ENCODE measurements at regions not wholly inside any gene's neighbourhood (a gene's known extent, or its start where the extent isn't known, plus 50 kb on each side); places are given as distances from the start of the nearest gene placed in this dataset.

DNA sequence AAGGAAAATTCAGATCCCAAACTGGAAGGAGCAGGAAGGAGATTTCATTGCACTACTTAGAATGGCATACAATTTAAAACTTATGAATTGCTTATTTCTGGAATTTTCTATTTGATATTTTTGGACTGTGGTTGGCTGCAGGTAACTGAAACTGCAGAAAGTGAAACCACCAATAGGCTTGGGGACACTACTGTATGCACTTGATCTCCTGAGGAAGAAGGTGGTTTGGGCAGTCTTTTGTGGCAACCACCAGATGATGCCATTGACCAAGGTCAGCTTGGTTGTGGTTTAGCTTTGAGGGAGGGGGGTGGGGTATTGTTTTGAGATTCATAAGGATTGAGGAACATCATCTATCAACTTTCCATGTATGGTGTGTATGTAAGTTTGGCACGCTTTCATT, 209.5 kb upstream of the STXBP6 start:
- TF ChIP-seq, protein P1, sequence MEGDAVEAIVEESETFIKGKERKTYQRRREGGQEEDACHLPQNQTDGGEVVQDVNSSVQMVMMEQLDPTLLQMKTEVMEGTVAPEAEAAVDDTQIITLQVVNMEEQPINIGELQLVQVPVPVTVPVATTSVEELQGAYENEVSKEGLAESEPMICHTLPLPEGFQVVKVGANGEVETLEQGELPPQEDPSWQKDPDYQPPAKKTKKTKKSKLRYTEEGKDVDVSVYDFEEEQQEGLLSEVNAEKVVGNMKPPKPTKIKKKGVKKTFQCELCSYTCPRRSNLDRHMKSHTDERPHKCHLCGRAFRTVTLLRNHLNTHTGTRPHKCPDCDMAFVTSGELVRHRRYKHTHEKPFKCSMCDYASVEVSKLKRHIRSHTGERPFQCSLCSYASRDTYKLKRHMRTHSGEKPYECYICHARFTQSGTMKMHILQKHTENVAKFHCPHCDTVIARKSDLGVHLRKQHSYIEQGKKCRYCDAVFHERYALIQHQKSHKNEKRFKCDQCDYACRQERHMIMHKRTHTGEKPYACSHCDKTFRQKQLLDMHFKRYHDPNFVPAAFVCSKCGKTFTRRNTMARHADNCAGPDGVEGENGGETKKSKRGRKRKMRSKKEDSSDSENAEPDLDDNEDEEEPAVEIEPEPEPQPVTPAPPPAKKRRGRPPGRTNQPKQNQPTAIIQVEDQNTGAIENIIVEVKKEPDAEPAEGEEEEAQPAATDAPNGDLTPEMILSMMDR (IDR thresholded peaks at IDR 0.05; ENCODE audit: insufficient read depth, low read depth, low read length): no peak
- TF ChIP-seq EZH2 (IDR thresholded peaks at IDR 0.05; ENCODE audit: insufficient read depth, low read length): no peak

Measured in astrocyte (in vitro differentiated cells and primary cell).